ENCODE measurements at regions not wholly inside any gene's neighbourhood (a gene's known extent, or its start where the extent isn't known, plus 50 kb on each side); places are given as distances from the start of the nearest gene placed in this dataset.

DNA sequence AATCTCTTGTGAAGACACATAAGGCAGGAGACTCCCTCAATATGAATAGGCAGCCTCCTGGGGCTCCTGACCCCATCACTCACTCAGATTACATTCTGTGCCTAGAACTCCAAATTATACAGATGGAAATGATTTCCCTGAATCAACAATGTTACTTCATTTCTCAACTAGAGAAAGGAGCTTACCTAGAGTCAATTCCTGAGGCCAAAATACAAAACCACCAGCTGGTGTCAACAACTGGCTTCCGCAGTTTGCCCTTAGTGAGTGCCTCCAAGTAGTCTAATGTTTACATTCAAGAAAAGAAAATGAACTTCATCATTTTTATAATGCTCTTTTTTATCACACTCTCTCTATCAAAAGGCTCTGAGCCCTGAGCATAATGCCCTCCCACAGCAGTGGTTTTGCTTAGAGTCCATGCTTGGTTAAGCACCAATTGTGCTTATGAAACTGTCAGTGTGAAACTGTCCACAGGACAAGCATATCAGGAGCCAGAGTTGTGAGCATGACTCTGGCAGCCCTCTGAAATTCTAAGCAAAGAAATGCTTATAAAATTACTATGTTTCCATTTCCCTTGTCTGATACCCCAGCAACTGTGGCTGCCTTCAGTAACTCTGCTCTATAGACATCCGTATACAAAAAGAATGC lies 305.7 kb upstream of the PKDCC start:
- Histone ChIP-seq H3K4me2 (replicated peaks; ENCODE audit: extremely low read depth, low read length, poor library complexity, severe bottlenecking) (no peak overlapping the region), H3K27ac (ENCODE audit: low read depth in 1 of 2, low read length in 2 of 2) (no peak overlapping the region), H3K36me3 (replicated peaks in 1 of 2; ENCODE audit: control insufficient read depth in 1 of 2, insufficient read depth in 2 of 2, low read length in 2 of 2) (no peaks in the 10 kb centered on the region), H3K9ac (ENCODE audit: insufficient read depth, low read length, poor library complexity, severe bottlenecking) (no peak overlapping the region), H3K79me2 (ENCODE audit: insufficient read depth, low read length) (no peaks in the 10 kb centered on the region), H3K4me3 (replicated peaks in 1 of 3; ENCODE audit: low read depth in 2 of 3, low read length in 3 of 3) (no peak overlapping the region), H3K27me3 (ENCODE audit: control insufficient read depth in 2 of 2, insufficient read depth in 2 of 2, low read length in 2 of 2) (no peaks in the 10 kb centered on the region), H2AFZ (ENCODE audit: insufficient read depth, low read depth, low read length, poor library complexity, severe bottlenecking) (no peak overlapping the region), H3K9me3 (replicated peaks in 1 of 2; ENCODE audit: control insufficient read depth in 1 of 2, insufficient read depth in 1 of 2, low read length in 2 of 2) (no peaks in the 10 kb centered on the region), H3K4me1 (ENCODE audit: control insufficient read depth in 1 of 2, insufficient read depth in 2 of 2, low read length in 2 of 2) (peaks cover 0 to 4% of the 10 kb centered on the region in 2 donors), H4K20me1 (ENCODE audit: insufficient read depth, low read length) (no peaks in the 10 kb centered on the region)
- Mint-ChIP-seq H3K27me3 (ENCODE audit: low read depth in 3 of 3) (peaks cover 1 to 2% (median 2%) of the 10 kb centered on the region in 3 donors), H3K4me3 (no peak overlapping the region), H3K9me3 (peaks cover 2 to 13% (median 6%) of the 10 kb centered on the region in 7 donors), H3K36me3 (no peaks in the 10 kb centered on the region), H3K27ac (no peak overlapping the region), H3K4me1 (peaks cover 5% of the 10 kb centered on the region)
- 100% methylated on average over 1 of the region's 2 CpGs for WGBS (ENCODE audit: insufficient coverage)
- TF ChIP-seq, protein P1, sequence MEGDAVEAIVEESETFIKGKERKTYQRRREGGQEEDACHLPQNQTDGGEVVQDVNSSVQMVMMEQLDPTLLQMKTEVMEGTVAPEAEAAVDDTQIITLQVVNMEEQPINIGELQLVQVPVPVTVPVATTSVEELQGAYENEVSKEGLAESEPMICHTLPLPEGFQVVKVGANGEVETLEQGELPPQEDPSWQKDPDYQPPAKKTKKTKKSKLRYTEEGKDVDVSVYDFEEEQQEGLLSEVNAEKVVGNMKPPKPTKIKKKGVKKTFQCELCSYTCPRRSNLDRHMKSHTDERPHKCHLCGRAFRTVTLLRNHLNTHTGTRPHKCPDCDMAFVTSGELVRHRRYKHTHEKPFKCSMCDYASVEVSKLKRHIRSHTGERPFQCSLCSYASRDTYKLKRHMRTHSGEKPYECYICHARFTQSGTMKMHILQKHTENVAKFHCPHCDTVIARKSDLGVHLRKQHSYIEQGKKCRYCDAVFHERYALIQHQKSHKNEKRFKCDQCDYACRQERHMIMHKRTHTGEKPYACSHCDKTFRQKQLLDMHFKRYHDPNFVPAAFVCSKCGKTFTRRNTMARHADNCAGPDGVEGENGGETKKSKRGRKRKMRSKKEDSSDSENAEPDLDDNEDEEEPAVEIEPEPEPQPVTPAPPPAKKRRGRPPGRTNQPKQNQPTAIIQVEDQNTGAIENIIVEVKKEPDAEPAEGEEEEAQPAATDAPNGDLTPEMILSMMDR (IDR thresholded peaks at IDR 0.05): no peak
- DNase-seq: no peak
- intact Hi-C loops (cut with micrococcal nuclease): no loop called here

DNA sequence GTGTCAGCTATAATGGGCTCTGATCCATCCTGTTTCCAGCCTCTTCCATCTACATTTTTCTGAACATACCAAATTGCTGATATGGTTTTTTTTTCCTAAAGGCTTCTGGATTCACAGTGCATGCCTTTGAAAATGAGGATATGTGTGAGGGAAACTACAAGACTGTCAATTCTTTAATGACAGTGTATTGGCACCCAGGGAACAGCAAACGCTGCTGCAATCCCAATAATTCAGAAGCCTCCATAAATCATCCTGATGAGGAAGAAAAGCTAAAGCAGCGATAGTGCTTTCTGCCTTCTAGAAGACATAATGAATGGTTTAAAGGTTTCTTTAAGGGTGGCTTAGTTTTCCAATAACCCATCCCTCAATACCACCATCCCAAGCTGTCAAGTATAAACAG lies 304.5 kb upstream of the PKDCC start:
- WGBS (ENCODE audit: insufficient coverage): no CpG with 5 or more reads among the region's 2 CpGs
- Mint-ChIP-seq H3K27ac (no peak overlapping the region), H3K36me3 (no peaks in the 10 kb centered on the region), H3K27me3 (ENCODE audit: low read depth in 3 of 3) (peaks cover 1 to 2% (median 2%) of the 10 kb centered on the region in 3 donors), H3K4me1 (peaks cover 5% of the 10 kb centered on the region), H3K9me3 (peaks cover 2 to 13% (median 6%) of the 10 kb centered on the region in 7 donors), H3K4me3 (no peak overlapping the region)
- no peak overlapping the region for H2AFZ ChIP-seq (ENCODE audit: insufficient read depth, low read depth, low read length, poor library complexity, severe bottlenecking)
- no peaks in the 10 kb centered on the region for H3K27me3 ChIP-seq (ENCODE audit: control insufficient read depth in 2 of 2, insufficient read depth in 2 of 2, low read length in 2 of 2)
- TF ChIP-seq, protein P1 (IDR thresholded peaks at IDR 0.05): no peak
- H3K79me2 ChIP-seq (ENCODE audit: insufficient read depth, low read length): no peaks in the 10 kb centered on the region
- no peak overlapping the region for H3K27ac ChIP-seq (ENCODE audit: low read depth in 1 of 2, low read length in 2 of 2)
- intact Hi-C loops (cut with micrococcal nuclease): no loop called here
- no peak overlapping the region for H3K4me2 ChIP-seq (replicated peaks; ENCODE audit: extremely low read depth, low read length, poor library complexity, severe bottlenecking)
- no peak overlapping the region for H3K9ac ChIP-seq (ENCODE audit: insufficient read depth, low read length, poor library complexity, severe bottlenecking)
- H3K4me3 ChIP-seq (replicated peaks in 1 of 3; ENCODE audit: low read depth in 2 of 3, low read length in 3 of 3): no peak overlapping the region
- no peaks in the 10 kb centered on the region for H3K9me3 ChIP-seq (replicated peaks in 1 of 2; ENCODE audit: control insufficient read depth in 1 of 2, insufficient read depth in 1 of 2, low read length in 2 of 2)
- H4K20me1 ChIP-seq (ENCODE audit: insufficient read depth, low read length): no peaks in the 10 kb centered on the region
- no peak for DNase-seq
- peaks cover 0 to 4% of the 10 kb centered on the region in 2 donors for H3K4me1 ChIP-seq (ENCODE audit: control insufficient read depth in 1 of 2, insufficient read depth in 2 of 2, low read length in 2 of 2)
- H3K36me3 ChIP-seq (replicated peaks in 1 of 2; ENCODE audit: control insufficient read depth in 1 of 2, insufficient read depth in 2 of 2, low read length in 2 of 2): no peaks in the 10 kb centered on the region
